Ishikawa (cell line): ENCODE measurements at regions not wholly inside any gene's neighbourhood (a gene's known extent, or its start where the extent isn't known, plus 50 kb on each side); places are given as distances from the start of the nearest gene placed in this dataset.

Source experiments
- FOXM1 ChIP-seq: IDR thresholded peaks from 2 replicates; pipeline ENCODE4 v1.6.1; 2012; ENCODE audit warnings: low read depth, borderline replicate concordance
- RAD21 ChIP-seq: IDR thresholded peaks from 2 replicates; pipeline ENCODE4 v1.6.1; 2012; ENCODE audit warnings: low read depth
- TAF1 ChIP-seq: IDR thresholded peaks from 2 replicates; pipeline ENCODE4 v1.6.1; 2012; ENCODE audit warnings: low read depth, mild to moderate bottlenecking

GRCh38 chr13:50213526-50213925, 198.3 kb downstream of the KCNRG start:
- no peak for TF ChIP-seq RAD21
- no peak for TF ChIP-seq TAF1
- TF ChIP-seq FOXM1 = no peak
